ENCODE measurements at regions not wholly inside any gene's neighbourhood (a gene's known extent, or its start where the extent isn't known, plus 50 kb on each side); places are given as distances from the start of the nearest gene placed in this dataset.

- no peak for DNase-seq (ENCODE audit: low read depth)
- no peak overlapping the region for H3K4me3 ChIP-seq (ENCODE audit: low read length)
- TF ChIP-seq, protein P1, sequence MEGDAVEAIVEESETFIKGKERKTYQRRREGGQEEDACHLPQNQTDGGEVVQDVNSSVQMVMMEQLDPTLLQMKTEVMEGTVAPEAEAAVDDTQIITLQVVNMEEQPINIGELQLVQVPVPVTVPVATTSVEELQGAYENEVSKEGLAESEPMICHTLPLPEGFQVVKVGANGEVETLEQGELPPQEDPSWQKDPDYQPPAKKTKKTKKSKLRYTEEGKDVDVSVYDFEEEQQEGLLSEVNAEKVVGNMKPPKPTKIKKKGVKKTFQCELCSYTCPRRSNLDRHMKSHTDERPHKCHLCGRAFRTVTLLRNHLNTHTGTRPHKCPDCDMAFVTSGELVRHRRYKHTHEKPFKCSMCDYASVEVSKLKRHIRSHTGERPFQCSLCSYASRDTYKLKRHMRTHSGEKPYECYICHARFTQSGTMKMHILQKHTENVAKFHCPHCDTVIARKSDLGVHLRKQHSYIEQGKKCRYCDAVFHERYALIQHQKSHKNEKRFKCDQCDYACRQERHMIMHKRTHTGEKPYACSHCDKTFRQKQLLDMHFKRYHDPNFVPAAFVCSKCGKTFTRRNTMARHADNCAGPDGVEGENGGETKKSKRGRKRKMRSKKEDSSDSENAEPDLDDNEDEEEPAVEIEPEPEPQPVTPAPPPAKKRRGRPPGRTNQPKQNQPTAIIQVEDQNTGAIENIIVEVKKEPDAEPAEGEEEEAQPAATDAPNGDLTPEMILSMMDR (conservative IDR thresholded peaks at IDR 0.05; ENCODE audit: low read depth, low read length), result no peak
These were observed 309.4 kb downstream of the TNS1 start for GRCh38 chr2:217693363-217693762.

DNA sequence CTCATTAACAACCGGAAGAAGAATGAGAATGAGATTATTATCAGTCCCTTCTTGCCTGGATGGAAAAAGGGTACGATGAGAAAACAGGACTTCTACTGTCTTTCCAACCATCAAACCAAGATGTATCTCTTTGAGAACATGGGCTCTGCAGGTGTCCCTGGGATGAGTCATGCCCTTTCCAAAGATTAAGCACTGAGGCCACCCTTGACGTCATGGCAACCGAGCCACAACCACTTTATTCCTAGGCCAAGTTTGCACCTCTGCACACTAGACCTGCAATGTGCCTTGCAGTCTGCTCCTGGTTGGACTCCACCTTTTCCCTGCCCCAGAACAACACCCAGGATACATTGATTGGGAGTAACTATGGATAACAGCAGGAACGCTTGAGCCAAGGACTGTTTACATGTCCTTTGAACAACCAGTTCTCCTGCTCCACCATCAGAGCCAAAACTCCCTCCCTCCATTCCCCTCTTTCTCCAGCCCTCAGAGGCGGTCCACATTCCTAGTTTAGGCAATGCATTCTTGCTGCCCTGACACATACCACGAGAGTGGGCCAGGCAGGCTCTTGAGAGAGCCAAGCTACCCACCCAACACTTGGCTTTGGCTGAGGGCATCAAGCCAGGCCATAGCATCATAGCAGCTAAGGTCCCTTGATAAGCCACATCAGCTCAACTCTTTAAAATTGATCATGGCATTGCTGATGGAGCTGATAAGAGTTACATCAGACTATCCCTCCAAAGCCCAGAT, 310.7 kb downstream of the TNS1 start:
- no peak overlapping the region for H3K4me3 ChIP-seq (ENCODE audit: low read length)
- TF ChIP-seq, protein P1 (conservative IDR thresholded peaks at IDR 0.05; ENCODE audit: low read depth, low read length), result no peak
- DNase-seq (ENCODE audit: low read depth), result no peak

- TF ChIP-seq, protein P1 (conservative IDR thresholded peaks at IDR 0.05; ENCODE audit: low read depth, low read length), result no peak
- H3K4me3 ChIP-seq (ENCODE audit: low read length), result no peak overlapping the region
- no peak for DNase-seq (ENCODE audit: low read depth)
These were observed 311.3 kb downstream of the TNS1 start for GRCh38 chr2:217691516-217691915.

- DNase-seq (ENCODE audit: low read depth), result no peak
- TF ChIP-seq, protein P1 (conservative IDR thresholded peaks at IDR 0.05; ENCODE audit: low read depth, low read length), result no peak
- H3K4me3 ChIP-seq (ENCODE audit: low read length), result no peak overlapping the region
These were observed 313.7 kb downstream of the TNS1 start for GRCh38 chr2:217689053-217689452.

DNA sequence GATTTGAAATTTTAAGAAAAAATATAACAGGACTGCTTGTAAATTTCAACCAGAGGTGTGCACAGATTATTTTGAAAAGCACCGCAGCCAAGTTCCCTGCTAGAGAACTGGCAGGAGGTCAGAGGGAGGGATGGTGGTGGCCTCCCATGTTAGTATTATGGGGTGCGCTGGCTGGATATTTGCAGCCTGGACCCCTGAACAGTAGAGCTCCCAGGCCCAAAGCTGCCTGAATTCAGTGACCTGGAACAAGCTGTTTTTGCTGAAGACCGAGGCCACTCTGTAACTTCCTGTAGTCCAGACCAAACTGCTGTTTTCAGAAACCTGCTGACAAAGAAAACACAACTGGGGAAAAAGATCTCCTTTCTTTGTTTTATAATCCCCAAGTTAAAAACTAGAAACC, 314.3 kb downstream of the TNS1 start:
- no peak overlapping the region for H3K4me3 ChIP-seq (ENCODE audit: low read length)
- TF ChIP-seq, protein P1 (conservative IDR thresholded peaks at IDR 0.05; ENCODE audit: low read depth, low read length), result no peak
- no peak for DNase-seq (ENCODE audit: low read depth)

DNA sequence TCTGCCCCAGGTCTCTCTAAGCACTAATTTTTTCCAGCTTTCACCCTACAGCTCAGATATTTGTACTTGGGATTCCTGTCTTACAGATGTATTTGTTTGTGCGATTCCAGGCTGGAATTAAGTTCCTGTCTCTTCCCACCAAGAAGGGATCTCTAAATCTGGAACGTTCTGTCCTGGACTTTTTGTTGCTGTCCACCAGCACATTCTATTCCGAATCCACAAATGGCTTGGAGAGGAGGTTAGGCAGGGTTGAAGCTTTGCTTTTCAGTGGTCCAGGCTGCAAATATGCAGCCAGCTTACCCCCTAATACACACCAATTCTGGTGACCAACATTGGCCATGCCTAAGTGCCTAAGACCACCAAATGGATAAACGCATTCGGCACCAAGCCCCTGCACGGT, 315.0 kb downstream of the TNS1 start:
- TF ChIP-seq, protein P1 (conservative IDR thresholded peaks at IDR 0.05; ENCODE audit: low read depth, low read length), result no peak
- no peak overlapping the region for H3K4me3 ChIP-seq (ENCODE audit: low read length)
- no peak for DNase-seq (ENCODE audit: low read depth)

- DNase-seq (ENCODE audit: low read depth), result peak; percentile 83
- H3K4me3 ChIP-seq (ENCODE audit: low read length), result no peak overlapping the region
- TF ChIP-seq, protein P1 (conservative IDR thresholded peaks at IDR 0.05; ENCODE audit: low read depth, low read length), result no peak
These were observed 317.6 kb downstream of the TNS1 start for GRCh38 chr2:217685255-217685605.

Data from retinal pigment epithelial cell (primary cell).